Body of pancreas (tissue), 4 donors: ENCODE measurements at regions not wholly inside any gene's neighbourhood (a gene's known extent, or its start where the extent isn't known, plus 50 kb on each side); places are given as distances from the start of the nearest gene placed in this dataset.

Experiments
- ATAC-seq: fragments of 150-250 bp; one replicate; pipeline ENCODE4 v1.9.1; 2016
- DNase-seq, 4 donors: peaks; one replicate each; pipeline ENCODE4 v3.0.0-alpha.2; 2019
- H3K27ac ChIP-seq, 4 donors: fragments of 200-600 bp; sonication (generic); 1 replicate in 3 of 4; 2 replicates in 1 of 4; pipeline versions ENCODE4 v1.5.1 to v1.6.1; 2016 to 2019; ENCODE audit warnings: mild to moderate bottlenecking in 1 of 4, mixed read lengths in 1 of 4, moderate library complexity in 1 of 4
- H3K27me3 ChIP-seq, 2 donors: fragments of 200-600 bp; sonication (generic); one replicate each; pipeline ENCODE4 v1.6.0; 2016; ENCODE audit warnings: mild to moderate bottlenecking in 1 of 2
- H3K36me3 ChIP-seq, 2 donors: fragments of 200-600 bp; sonication (generic); replicated peaks in 1 of 2; 2 replicates each; pipeline ENCODE4 v1.5.1; 2016; ENCODE audit warnings: low read depth in 2 of 2; ENCODE audit not compliant: insufficient read depth in 1 of 2
- H3K4me1 ChIP-seq: fragments of 200-600 bp; sonication (generic); one replicate; pipeline ENCODE4 v1.6.0; 2016
- H3K4me3 ChIP-seq, 2 donors: fragments of 200-600 bp; sonication (generic); 1 replicate in 1 of 2; 2 replicates in 1 of 2; pipeline ENCODE4 v1.5.1; 2016 to 2019
- H3K9me3 ChIP-seq, 3 donors: fragments of 200-600 bp; sonication (generic); 1 replicate in 2 of 3; 2 replicates in 1 of 3; pipeline ENCODE4 v1.5.1; 2016
- POLR2A ChIP-seq, 3 donors: fragments of 450-650 bp; IDR thresholded peaks; one replicate each; pipeline ENCODE4 v1.6.1; 2016; ENCODE audit warnings: antibody characterized with exemption in 3 of 3, mild to moderate bottlenecking in 2 of 3
- WGBS, 2 donors: methylation state at CpG; one replicate each; pipeline ENCODE4 v1.1.5; 2017; 5-methylcytosine and 5-hydroxymethylcytosine counted together
- intact Hi-C: fragments of 100-400 bp; cut with DNase I; formaldehyde crosslinking; loops from one replicate; pipeline ENCODE4 v1.15.1; 2023
- TF ChIP-seq, protein P1 (sequence below), 7 experiments: fragments of 450-650 bp in 4 of 7; fragments of 200-600 bp in 3 of 7; sonication (generic) in 3 of 7; IDR thresholded peaks; one replicate each; pipeline ENCODE4 v1.5.1; 2016 to 2019; ENCODE audit warnings: antibody characterized with exemption in 7 of 7

DNA sequence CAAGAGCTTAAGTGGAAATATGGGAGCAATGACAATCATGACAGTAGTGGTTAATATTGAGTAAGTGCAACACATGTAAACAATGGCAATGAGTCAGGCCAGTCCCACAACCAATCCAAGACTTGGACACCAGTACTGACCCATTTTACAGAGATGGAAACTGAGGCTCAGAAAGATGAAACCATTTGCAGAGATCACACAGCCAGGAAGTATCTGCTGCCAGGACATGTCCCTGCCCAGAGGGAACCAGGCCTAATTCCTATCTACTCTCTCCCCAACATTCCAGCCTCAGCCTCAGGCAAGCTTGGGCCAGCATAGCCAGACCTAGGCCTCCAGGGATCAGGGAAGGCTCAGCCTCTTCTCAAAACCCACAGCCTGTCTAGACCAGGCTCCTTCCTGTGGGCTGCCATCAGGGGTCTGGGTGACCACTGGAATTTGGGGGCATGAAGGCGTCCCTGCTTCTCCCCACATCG is 395.1 kb downstream of the MN1 start:
- H3K27ac ChIP-seq = no peak overlapping the region
- WGBS, 2 donors = 92% methylated on average over 2 of the region's 2 CpGs
- no peaks in the 10 kb centered on the region for H3K27me3 ChIP-seq
- ATAC-seq (no peak), DNase-seq (no peak)
- TF ChIP-seq POLR2A (IDR thresholded peaks at IDR 0.05) = no peak
- TF ChIP-seq, protein P1, sequence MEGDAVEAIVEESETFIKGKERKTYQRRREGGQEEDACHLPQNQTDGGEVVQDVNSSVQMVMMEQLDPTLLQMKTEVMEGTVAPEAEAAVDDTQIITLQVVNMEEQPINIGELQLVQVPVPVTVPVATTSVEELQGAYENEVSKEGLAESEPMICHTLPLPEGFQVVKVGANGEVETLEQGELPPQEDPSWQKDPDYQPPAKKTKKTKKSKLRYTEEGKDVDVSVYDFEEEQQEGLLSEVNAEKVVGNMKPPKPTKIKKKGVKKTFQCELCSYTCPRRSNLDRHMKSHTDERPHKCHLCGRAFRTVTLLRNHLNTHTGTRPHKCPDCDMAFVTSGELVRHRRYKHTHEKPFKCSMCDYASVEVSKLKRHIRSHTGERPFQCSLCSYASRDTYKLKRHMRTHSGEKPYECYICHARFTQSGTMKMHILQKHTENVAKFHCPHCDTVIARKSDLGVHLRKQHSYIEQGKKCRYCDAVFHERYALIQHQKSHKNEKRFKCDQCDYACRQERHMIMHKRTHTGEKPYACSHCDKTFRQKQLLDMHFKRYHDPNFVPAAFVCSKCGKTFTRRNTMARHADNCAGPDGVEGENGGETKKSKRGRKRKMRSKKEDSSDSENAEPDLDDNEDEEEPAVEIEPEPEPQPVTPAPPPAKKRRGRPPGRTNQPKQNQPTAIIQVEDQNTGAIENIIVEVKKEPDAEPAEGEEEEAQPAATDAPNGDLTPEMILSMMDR (IDR thresholded peaks at IDR 0.05) = no peak
- H3K4me3 ChIP-seq = no peak overlapping the region
- H3K4me1 ChIP-seq = peaks cover 8% of the 10 kb centered on the region
- intact Hi-C loops = loop anchor here (10.0 kb wide), 1 partner anchor 398 kb away; the partner anchor contains the start of gene MN1
- H3K9me3 ChIP-seq = no peaks in the 10 kb centered on the region
- H3K36me3 ChIP-seq = no peaks in the 10 kb centered on the region

- no peak for ATAC-seq
These were observed 394.1 kb downstream of the MN1 start for GRCh38 chr22:27407369-27407985.

GRCh38 chr22:27408068-27408467 is 393.5 kb downstream of the MN1 start:
- H3K36me3 ChIP-seq = no peaks in the 10 kb centered on the region
- H3K4me3 ChIP-seq = no peak overlapping the region
- TF ChIP-seq, protein P1 (IDR thresholded peaks at IDR 0.05) = no peak
- TF ChIP-seq POLR2A (IDR thresholded peaks at IDR 0.05) = no peak
- DNase-seq (no peak), ATAC-seq (no peak)
- H3K27ac ChIP-seq = no peak overlapping the region
- 76 to 91% methylated on average over 2 of the region's 2 CpGs for WGBS, 2 donors
- H3K9me3 ChIP-seq = no peaks in the 10 kb centered on the region
- intact Hi-C loops = loop anchor here (10.0 kb wide), 1 partner anchor 397 kb away; the partner anchor contains the start of gene MN1
- no peaks in the 10 kb centered on the region for H3K27me3 ChIP-seq
- H3K4me1 ChIP-seq = peaks cover 8% of the 10 kb centered on the region

More at GRCh38 chr22:27407369-27407985, 394.1 kb downstream of the MN1 start:
- Histone ChIP-seq H3K9me3 (no peaks in the 10 kb centered on the region), H3K27ac (no peak overlapping the region), H3K27me3 (no peaks in the 10 kb centered on the region), H3K36me3 (no peaks in the 10 kb centered on the region), H3K4me1 (peaks cover 8% of the 10 kb centered on the region), H3K4me3 (no peak overlapping the region)
- TF ChIP-seq, protein P1 (IDR thresholded peaks at IDR 0.05) = no peak
- TF ChIP-seq POLR2A (IDR thresholded peaks at IDR 0.05) = no peak
- DNase-seq = no peak
- intact Hi-C loops = loop anchor here (10.0 kb wide), 1 partner anchor 397 kb away; the partner anchor contains the start of gene MN1
- 79 to 81% methylated on average over 11 to 14 of the region's 14 CpGs for WGBS, 2 donors

- ATAC-seq = no peak
These were observed 392.3 kb downstream of the MN1 start for GRCh38 chr22:27409299-27409698.

GRCh38 chr22:27412866-27413445 is 388.6 kb downstream of the MN1 start:
- Histone ChIP-seq H3K9me3 (no peaks in the 10 kb centered on the region), H3K4me1 (peaks cover 9% of the 10 kb centered on the region), H3K27me3 (no peaks in the 10 kb centered on the region), H3K27ac (no peak overlapping the region), H3K36me3 (no peaks in the 10 kb centered on the region), H3K4me3 (no peak overlapping the region)
- WGBS, 2 donors = 85 to 90% methylated on average over 6 to 7 of the region's 7 CpGs
- intact Hi-C loops = no loop called here
- DNase-seq (no peak), ATAC-seq (no peak)
- no peak for TF ChIP-seq POLR2A (IDR thresholded peaks at IDR 0.05)
- TF ChIP-seq, protein P1 (IDR thresholded peaks at IDR 0.05) = no peak

More at GRCh38 chr22:27409299-27409698, 392.3 kb downstream of the MN1 start:
- intact Hi-C loops = loop anchor here (10.0 kb wide), 1 partner anchor 396 kb away; the partner anchor contains the start of gene MN1
- 79 to 85% methylated on average over 11 of the region's 11 CpGs for WGBS, 2 donors
- TF ChIP-seq POLR2A (IDR thresholded peaks at IDR 0.05) = no peak
- H3K27ac ChIP-seq = no peak overlapping the region
- no peak overlapping the region for H3K4me3 ChIP-seq
- peaks cover 8% of the 10 kb centered on the region for H3K4me1 ChIP-seq
- no peak for DNase-seq
- H3K27me3 ChIP-seq = no peaks in the 10 kb centered on the region
- H3K36me3 ChIP-seq = no peaks in the 10 kb centered on the region
- no peaks in the 10 kb centered on the region for H3K9me3 ChIP-seq
